ENCODE measurements at regions not wholly inside any gene's neighbourhood (a gene's known extent, or its start where the extent isn't known, plus 50 kb on each side); places are given as distances from the start of the nearest gene placed in this dataset.

- H3K27me3 ChIP-seq (ENCODE audit: control insufficient read depth, extremely low read depth, insufficient read depth, low read length): no peaks in the 10 kb centered on the region
- no peak for FAIRE-seq
- H3K79me2 ChIP-seq (ENCODE audit: control insufficient read depth, insufficient read depth, low read length): no peaks in the 10 kb centered on the region
- no peak overlapping the region for H3K27ac ChIP-seq (ENCODE audit: control insufficient read depth, insufficient read depth, low read length)
- dilution Hi-C loops (cut with MboI; ENCODE audit: extremely low pct_ligation_motif_present, low sequenced_read_pairs): no loop called here
- no peaks in the 10 kb centered on the region for H4K20me1 ChIP-seq (ENCODE audit: control insufficient read depth, extremely low read depth, insufficient read depth, low read length)
- TF ChIP-seq CTCF (optimal IDR thresholded peaks at IDR 0.05 in 1 of 3, IDR thresholded peaks at IDR 0.05 in 1 of 3, conservative IDR thresholded peaks at IDR 0.05 in 1 of 3; ENCODE audit: extremely low read depth in 1 of 3, insufficient read depth in 2 of 3, low read length in 3 of 3) (no peak), EZH2 (IDR thresholded peaks at IDR 0.05; ENCODE audit: low read length) (no peak)
- no peaks in the 10 kb centered on the region for H3K4me1 ChIP-seq (ENCODE audit: control insufficient read depth, extremely low read depth, insufficient read depth, low read length)
- no peaks in the 10 kb centered on the region for H3K9me3 ChIP-seq (ENCODE audit: control insufficient read depth, low read depth, low read length)
- no peak overlapping the region for H3K4me3 ChIP-seq (ENCODE audit: control insufficient read depth in 2 of 3, extremely low read depth in 1 of 3, insufficient read depth in 2 of 3, low read depth in 1 of 3, low read length in 3 of 3)
- no peaks in the 10 kb centered on the region for H3K36me3 ChIP-seq (ENCODE audit: control insufficient read depth in 2 of 2, extremely low read depth in 1 of 2, insufficient read depth in 2 of 2, low read length in 2 of 2)
- no peak for DNase-seq (ENCODE audit: low read depth, low spot score)
- H3K9me1 ChIP-seq (ENCODE audit: control insufficient read depth, extremely low read depth, insufficient read depth, low read length): no peaks in the 10 kb centered on the region
- no peak overlapping the region for H3K9ac ChIP-seq (ENCODE audit: control insufficient read depth, extremely low read depth, insufficient read depth, low read length)
- H3K4me2 ChIP-seq (ENCODE audit: control insufficient read depth, extremely low read depth, insufficient read depth, low read depth, low read length): no peak overlapping the region
- H2AFZ ChIP-seq (ENCODE audit: control insufficient read depth, low read length): no peak overlapping the region
Observed at GRCh38 chrX:122787231-122787630, 396.8 kb upstream of the GRIA3 start.

GRCh38 chrX:122788216-122788615 is 395.9 kb upstream of the GRIA3 start:
- H3K27me3 ChIP-seq (ENCODE audit: control insufficient read depth, extremely low read depth, insufficient read depth, low read length): no peaks in the 10 kb centered on the region
- H3K9me3 ChIP-seq (ENCODE audit: control insufficient read depth, low read depth, low read length): no peaks in the 10 kb centered on the region
- no peaks in the 10 kb centered on the region for H3K79me2 ChIP-seq (ENCODE audit: control insufficient read depth, insufficient read depth, low read length)
- H3K9ac ChIP-seq (ENCODE audit: control insufficient read depth, extremely low read depth, insufficient read depth, low read length): no peak overlapping the region
- no peaks in the 10 kb centered on the region for H3K4me1 ChIP-seq (ENCODE audit: control insufficient read depth, extremely low read depth, insufficient read depth, low read length)
- no peak overlapping the region for H3K4me2 ChIP-seq (ENCODE audit: control insufficient read depth, extremely low read depth, insufficient read depth, low read depth, low read length)
- H3K36me3 ChIP-seq (ENCODE audit: control insufficient read depth in 2 of 2, extremely low read depth in 1 of 2, insufficient read depth in 2 of 2, low read length in 2 of 2): no peaks in the 10 kb centered on the region
- H3K4me3 ChIP-seq (ENCODE audit: control insufficient read depth in 2 of 3, extremely low read depth in 1 of 3, insufficient read depth in 2 of 3, low read depth in 1 of 3, low read length in 3 of 3): no peak overlapping the region
- TF ChIP-seq EZH2 (IDR thresholded peaks at IDR 0.05; ENCODE audit: low read length) (no peak), CTCF (optimal IDR thresholded peaks at IDR 0.05 in 1 of 3, IDR thresholded peaks at IDR 0.05 in 1 of 3, conservative IDR thresholded peaks at IDR 0.05 in 1 of 3; ENCODE audit: extremely low read depth in 1 of 3, insufficient read depth in 2 of 3, low read length in 3 of 3) (no peak)
- H2AFZ ChIP-seq (ENCODE audit: control insufficient read depth, low read length): no peak overlapping the region
- dilution Hi-C loops (cut with MboI; ENCODE audit: extremely low pct_ligation_motif_present, low sequenced_read_pairs): no loop called here
- H3K27ac ChIP-seq (ENCODE audit: control insufficient read depth, insufficient read depth, low read length): no peak overlapping the region
- DNase-seq (ENCODE audit: low read depth, low spot score): no peak
- H4K20me1 ChIP-seq (ENCODE audit: control insufficient read depth, extremely low read depth, insufficient read depth, low read length): no peaks in the 10 kb centered on the region
- FAIRE-seq: no peak
- H3K9me1 ChIP-seq (ENCODE audit: control insufficient read depth, extremely low read depth, insufficient read depth, low read length): no peaks in the 10 kb centered on the region

All from keratinocyte (primary cell).